SU-DHL-6 (cell line): ENCODE measurements at regions not wholly inside any gene's neighbourhood (a gene's known extent, or its start where the extent isn't known, plus 50 kb on each side); places are given as distances from the start of the nearest gene placed in this dataset.

Experiments used
- CTCF ChIP-seq: fragments of 200-600 bp; sonication (generic); IDR thresholded peaks from one replicate; pipeline ENCODE4 v1.5.1; 2017; ENCODE audit warnings: antibody characterized with exemption, mild to moderate bottlenecking, low read length, moderate library complexity; ENCODE audit not compliant: insufficient read depth, poor library complexity, severe bottlenecking
- EZH2phosphoT487 ChIP-seq: fragments of 200-600 bp; sonication (generic), shearing (Covaris generic); conservative IDR thresholded peaks from 2 replicates; pipeline ENCODE4 v1.6.1; 2018; ENCODE audit warnings: mild to moderate bottlenecking, antibody characterized with exemption, low read length, moderate library complexity, mixed read lengths

- TF ChIP-seq CTCF = no peak
- TF ChIP-seq EZH2phosphoT487 = no peak
Observed at GRCh38 chr15:97645758-97646157, 314.7 kb upstream of the ARRDC4 start.
